ENCODE measurements at regions not wholly inside any gene's neighbourhood (a gene's known extent, or its start where the extent isn't known, plus 50 kb on each side); places are given as distances from the start of the nearest gene placed in this dataset.

- peak; percentile 24 for DNase-seq (ENCODE audit: low spot score)
These were observed 223.7 kb downstream of the SOX11 start for GRCh38 chr2:5915881-5916310.

GRCh38 chr2:5921081-5921642 lies 229.0 kb downstream of the SOX11 start:
- DNase-seq (ENCODE audit: low spot score): no peak

GRCh38 chr2:5923957-5924945 lies 232.1 kb downstream of the SOX11 start:
- no peak for DNase-seq (ENCODE audit: low spot score)

GRCh38 chr2:5925604-5926003 lies 233.4 kb downstream of the SOX11 start:
- no peak for DNase-seq (ENCODE audit: low spot score)

GRCh38 chr2:5926871-5927512 lies 234.8 kb downstream of the SOX11 start:
- no peak for DNase-seq (ENCODE audit: low spot score)

- DNase-seq (ENCODE audit: low spot score): no peak
These were observed 240.6 kb downstream of the SOX11 start for GRCh38 chr2:5932556-5933469.

- DNase-seq (ENCODE audit: low spot score): no peak
These were observed 241.5 kb downstream of the SOX11 start for GRCh38 chr2:5933669-5934068.

GRCh38 chr2:5937321-5937720 lies 245.1 kb downstream of the SOX11 start:
- no peak for DNase-seq (ENCODE audit: low spot score)

- no peak for DNase-seq (ENCODE audit: low spot score)
These were observed 245.8 kb downstream of the SOX11 start for GRCh38 chr2:5937851-5938565.

- no peak for DNase-seq (ENCODE audit: low spot score)
These were observed 246.3 kb downstream of the SOX11 start for GRCh38 chr2:5938566-5938896.

GRCh38 chr2:5939553-5939952 lies 247.4 kb downstream of the SOX11 start:
- no peak for DNase-seq (ENCODE audit: low spot score)

GRCh38 chr2:5940596-5941535 lies 248.7 kb downstream of the SOX11 start:
- no peak for DNase-seq (ENCODE audit: low spot score)

- DNase-seq (ENCODE audit: low spot score): no peak
These were observed 250.0 kb downstream of the SOX11 start for GRCh38 chr2:5942204-5942603.

- DNase-seq (ENCODE audit: low spot score): no peak
These were observed 253.6 kb downstream of the SOX11 start for GRCh38 chr2:5945742-5946141.

GRCh38 chr2:5946225-5947115 lies 254.3 kb downstream of the SOX11 start:
- DNase-seq (ENCODE audit: low spot score): no peak

- DNase-seq (ENCODE audit: low spot score): no peak
These were observed 258.6 kb downstream of the SOX11 start for GRCh38 chr2:5950736-5951135.

- DNase-seq (ENCODE audit: low spot score): no peak
These were observed 259.3 kb downstream of the SOX11 start for GRCh38 chr2:5951471-5951870.

GRCh38 chr2:5953525-5953924 lies 261.3 kb downstream of the SOX11 start:
- DNase-seq (ENCODE audit: low spot score): no peak

- DNase-seq (ENCODE audit: low spot score): no peak
These were observed 262.3 kb downstream of the SOX11 start for GRCh38 chr2:5954509-5954908.

Data from kidney capillary endothelial cell (primary cell).